Middle frontal gyrus (tissue), 1 donor: ENCODE measurements at regions not wholly inside any gene's neighbourhood (a gene's known extent, or its start where the extent isn't known, plus 50 kb on each side); places are given as distances from the start of the nearest gene placed in this dataset.

ENCODE experiments used
- DNase-seq: peaks from one replicate; pipeline ENCODE4 v3.0.0-alpha.2; 2015; ENCODE audit warnings: low spot score; ENCODE audit errors: extremely low spot score

DNA sequence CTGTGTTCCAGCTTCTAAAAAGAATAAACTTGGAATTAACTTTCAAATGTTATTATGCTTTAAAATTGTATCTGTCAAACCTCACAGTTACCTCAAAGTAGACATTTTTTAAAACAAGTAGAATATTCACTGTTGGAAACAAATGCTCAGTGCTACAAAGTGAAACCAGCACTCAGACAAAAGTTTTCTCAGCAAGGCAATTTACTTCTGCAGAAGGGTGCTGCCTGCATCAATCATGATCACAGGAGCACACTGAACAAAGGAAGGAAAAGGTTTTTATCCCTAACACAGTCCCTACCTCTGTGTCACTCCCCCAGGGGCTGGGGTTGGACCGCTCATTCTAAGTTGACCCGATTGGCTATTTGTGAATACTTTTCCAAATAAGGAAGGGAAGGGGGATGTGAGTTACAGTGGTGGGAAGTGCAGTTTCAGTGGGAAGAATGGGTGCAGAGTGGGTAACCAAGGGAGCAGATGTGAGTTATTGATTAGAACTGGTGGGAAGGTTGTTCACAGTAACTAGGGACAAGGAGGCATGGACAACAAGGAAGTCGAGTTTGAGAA lies 63.0 kb upstream of the CDK20 start:
- no peak for DNase-seq

DNA sequence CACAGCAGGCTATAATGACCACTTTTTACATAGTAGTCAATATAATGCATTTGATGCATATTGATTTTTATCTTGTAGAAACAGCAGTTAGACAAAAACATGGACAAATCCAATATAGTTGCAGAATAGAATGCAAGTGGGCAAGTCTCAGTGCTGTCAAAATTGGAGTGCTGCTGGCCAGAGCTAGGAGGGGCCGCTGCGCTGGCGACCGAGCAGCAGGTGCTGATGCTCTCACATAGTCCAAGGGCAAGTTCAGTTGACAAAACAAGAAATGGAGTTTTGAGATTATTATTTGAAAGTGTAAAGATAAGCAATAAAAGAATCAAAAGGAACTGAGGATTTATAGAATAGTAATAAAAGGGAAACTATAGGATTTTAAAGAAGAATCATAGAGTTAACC lies 60.6 kb upstream of the CDK20 start:
- no peak for DNase-seq

DNA sequence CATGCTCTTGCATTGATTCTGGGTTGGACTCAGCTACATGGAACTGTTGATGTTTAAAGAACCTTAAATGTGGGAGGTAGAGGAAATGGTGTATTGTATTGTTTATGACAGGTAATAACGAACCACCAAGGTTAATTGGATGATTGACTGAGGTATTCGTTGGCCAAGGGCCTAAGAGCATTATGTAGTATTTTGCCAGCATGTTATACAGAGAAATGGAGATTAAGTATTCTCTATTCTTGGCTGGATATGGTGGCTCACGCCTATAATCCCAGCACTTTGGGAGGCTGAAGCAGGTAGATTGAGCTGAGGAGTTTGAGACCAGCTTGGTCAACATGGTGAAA lies 59.0 kb upstream of the CDK20 start:
- no peak for DNase-seq

DNA sequence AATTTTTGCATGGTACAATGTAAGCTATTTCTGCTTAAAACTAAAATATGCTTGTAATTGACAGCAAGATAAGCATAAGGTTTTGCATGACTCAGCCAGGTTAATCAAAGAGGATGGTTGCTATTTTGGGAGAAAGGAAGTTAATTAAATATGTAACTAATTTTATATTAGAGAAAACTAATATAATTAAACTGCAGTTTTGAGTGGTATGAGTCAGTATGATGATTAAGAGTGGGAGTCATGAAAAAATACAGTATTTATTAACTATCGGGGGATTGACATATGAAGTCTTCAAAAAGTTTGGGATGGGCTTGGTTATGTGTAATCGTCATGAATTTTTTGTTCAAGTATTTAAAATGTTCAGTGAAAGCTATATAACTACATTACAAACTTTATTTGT lies 54.0 kb upstream of the CDK20 start:
- DNase-seq = no peak

DNA sequence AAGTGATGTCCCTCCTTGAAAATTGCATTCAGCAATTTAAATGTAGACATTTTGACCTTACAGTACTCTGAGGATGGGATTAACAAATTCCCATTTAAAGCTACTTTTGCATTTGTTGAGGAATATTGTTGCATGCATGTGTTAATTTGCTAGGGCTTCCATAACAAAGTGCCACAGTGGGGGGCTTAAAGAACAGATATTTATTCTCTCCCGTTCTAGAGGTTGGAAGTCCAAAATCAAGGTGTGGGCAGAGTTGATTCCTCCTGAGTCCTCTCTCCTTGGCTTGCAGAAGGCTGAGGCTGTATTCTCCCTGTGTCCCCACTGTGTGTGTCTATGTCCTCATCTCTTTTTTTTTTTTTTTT lies 51.8 kb upstream of the CDK20 start:
- no peak for DNase-seq

DNA sequence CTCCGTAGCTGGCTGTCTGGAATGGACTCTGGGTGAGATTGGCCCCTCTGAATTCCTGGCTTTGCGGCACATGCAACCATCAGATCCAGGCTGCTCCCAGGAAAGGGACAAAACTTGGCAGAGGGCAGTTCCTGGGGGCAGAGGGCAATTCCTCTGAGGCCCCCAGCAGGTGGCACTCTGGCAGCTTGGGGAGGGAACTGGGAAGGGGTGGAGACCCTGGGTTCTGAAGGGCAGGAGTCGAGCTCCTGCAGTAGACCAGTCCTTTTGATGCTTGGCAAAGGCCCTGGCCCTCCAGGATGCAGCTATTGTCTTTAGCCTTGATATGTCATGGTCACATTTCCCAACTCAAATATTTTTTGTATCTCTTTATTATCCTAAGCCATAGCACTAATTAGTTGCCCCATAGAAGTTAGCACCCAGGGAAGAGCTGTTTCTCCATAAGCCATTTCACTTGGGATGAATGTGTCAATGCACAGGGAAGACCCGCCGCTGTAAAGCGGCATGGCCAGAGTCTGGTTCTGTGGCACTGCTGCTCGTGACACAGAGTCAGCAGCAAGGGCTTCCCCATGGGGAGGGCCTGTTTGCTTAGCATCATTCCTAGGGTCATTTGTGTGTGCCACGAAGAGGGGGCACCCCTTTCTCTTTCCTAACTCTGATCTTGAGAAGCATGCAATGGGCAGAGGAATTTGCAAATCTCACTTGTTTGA lies 51.2 kb upstream of the CDK20 start:
- no peak for DNase-seq

DNA sequence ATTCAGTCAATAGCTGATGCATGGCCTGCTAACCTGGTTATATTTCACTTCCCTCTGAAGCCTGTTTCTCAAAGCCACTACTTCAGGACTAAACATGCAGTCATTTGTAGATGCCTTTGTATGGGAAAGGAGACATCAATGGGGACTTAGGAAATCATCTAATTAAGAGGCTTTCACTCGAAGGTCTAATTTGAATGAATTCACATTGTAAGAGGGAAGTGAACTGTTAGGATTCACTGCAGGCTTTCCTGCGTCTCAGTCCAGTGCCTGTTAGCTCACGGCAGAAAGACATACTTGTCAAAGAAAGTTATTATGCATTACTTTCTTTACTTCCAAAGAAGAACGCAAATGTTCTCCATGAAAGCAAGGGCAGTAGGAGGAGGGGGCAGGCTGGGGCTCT lies 50.6 kb upstream of the CDK20 start:
- no peak for DNase-seq
